Upper lobe of left lung (tissue), 4 donors: ENCODE measurements at regions not wholly inside any gene's neighbourhood (a gene's known extent, or its start where the extent isn't known, plus 50 kb on each side); places are given as distances from the start of the nearest gene placed in this dataset.

Experiments
- EP300 ChIP-seq, 4 donors: sonication (generic); formaldehyde crosslinking; IDR thresholded peaks; one replicate each; pipeline ENCODE4 v1.5.1; 2017; ENCODE audit warnings: antibody characterized with exemption in 4 of 4, control low read depth in 2 of 4
- POLR2A ChIP-seq, 4 donors: fragments of 450-650 bp; IDR thresholded peaks; one replicate each; pipeline ENCODE4 v1.5.1; 2016 to 2017; ENCODE audit warnings: antibody characterized with exemption in 4 of 4, mild to moderate bottlenecking in 2 of 4
- POLR2AphosphoS5 ChIP-seq, 2 donors: sonication (generic); formaldehyde crosslinking; IDR thresholded peaks; one replicate each; pipeline ENCODE4 v1.5.1; 2017; ENCODE audit warnings: antibody characterized with exemption in 2 of 2

DNA sequence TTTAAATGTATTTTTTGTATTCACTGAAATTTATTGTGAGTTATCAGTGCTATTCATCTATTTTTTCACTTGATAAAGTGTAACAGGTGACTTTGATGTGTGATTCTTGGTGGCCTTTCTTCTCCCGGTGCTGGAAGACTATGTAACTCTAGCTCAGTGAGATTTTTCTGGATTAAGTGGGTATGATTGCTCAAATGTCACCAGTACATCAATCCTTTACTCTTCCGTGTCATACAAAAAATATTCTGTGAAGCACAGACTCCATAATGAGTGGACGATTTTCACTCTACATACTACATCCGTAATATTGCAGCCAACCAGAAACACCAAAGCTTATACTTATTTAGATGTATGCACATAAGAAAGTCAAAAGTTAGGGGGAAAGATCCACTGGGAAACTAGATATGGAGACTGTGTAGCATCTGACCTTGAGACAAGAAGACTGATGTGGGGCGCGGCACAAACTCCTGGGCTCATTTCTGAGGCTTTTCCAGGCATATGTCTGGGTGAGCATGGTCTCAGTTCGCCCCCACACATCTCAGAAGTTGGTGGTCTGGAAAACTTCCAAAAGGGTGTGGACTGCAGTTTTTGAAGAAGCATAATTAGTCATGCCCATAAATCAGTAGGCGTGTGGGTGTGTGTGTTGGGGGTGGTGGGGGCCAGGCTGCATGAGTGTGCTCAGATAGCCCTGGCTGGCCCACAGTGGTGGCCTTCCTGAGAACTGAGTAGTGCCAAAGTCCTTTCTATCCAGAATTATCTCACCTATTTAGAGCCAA lies 53.9 kb upstream of the TENM3 start:
- no peak for TF ChIP-seq POLR2AphosphoS5 (IDR thresholded peaks at IDR 0.05)
- TF ChIP-seq POLR2A (IDR thresholded peaks at IDR 0.05) = no peak
- no peak for TF ChIP-seq EP300 (IDR thresholded peaks at IDR 0.05)
